B cell (primary cell): ENCODE measurements at regions not wholly inside any gene's neighbourhood (a gene's known extent, or its start where the extent isn't known, plus 50 kb on each side); places are given as distances from the start of the nearest gene placed in this dataset.

Source experiments
- ATAC-seq: fragments of 200-7000 bp; cut with Tn5 transposase; one replicate; pipeline ENCODE4 v1.10.0; 2021; ENCODE audit warnings: low read depth, mild to moderate bottlenecking, moderate number of reproducible peaks, moderate library complexity
- CTCF ChIA-PET: fragments of 350-600 bp; sonication (Branson Sonifier 250); formaldehyde crosslinking; loops from one replicate; lab custom pipeline; 2021; ENCODE audit warnings: antibody characterized with exemption, inconsistent platforms; lab: Charles Lee
- POLR2A ChIA-PET: fragments of 350-600 bp; sonication (Branson Sonifier 250); formaldehyde crosslinking; loops from one replicate; lab custom pipeline; 2021; ENCODE audit warnings: antibody characterized with exemption; lab: Charles Lee
- DNase-seq: peaks from one replicate; pipeline ENCODE4 v3.0.0; 2013
- H2AFZ ChIP-seq: 2 replicates; pipeline ENCODE4 v1.6.1; 2012; ENCODE audit warnings: mild to moderate bottlenecking, low read depth, low read length; ENCODE audit not compliant: insufficient read depth, poor library complexity, severe bottlenecking
- H3K27ac ChIP-seq, 2 donors: 1 replicate in 1 of 2; 2 replicates in 1 of 2; pipeline ENCODE4 v1.5.1; 2012 to 2013; ENCODE audit warnings: low read length in 2 of 2, mild to moderate bottlenecking in 2 of 2, moderate library complexity in 1 of 2
- H3K27me3 ChIP-seq, 4 experiments: fragments of 200-600 bp in 1 of 4; sonication (generic) in 1 of 4; replicated peaks in 1 of 4; 1 replicate in 2 of 4; 2 replicates in 2 of 4; pipeline versions ENCODE4 v1.6.1 to v1.7.0; 2013 to 2016; ENCODE audit warnings: low read length in 3 of 4, mild to moderate bottlenecking in 2 of 4, mixed read lengths in 1 of 4, moderate library complexity in 1 of 4; ENCODE audit not compliant: insufficient read depth in 4 of 4, control insufficient read depth in 3 of 4; ENCODE audit errors: control extremely low read depth in 1 of 4
- H3K36me3 ChIP-seq, 2 experiments: replicated peaks in 1 of 2; 1 replicate in 1 of 2; 2 replicates in 1 of 2; pipeline versions ENCODE4 v1.6.1 to v1.7.1; 2013; ENCODE audit warnings: low read length in 1 of 2; ENCODE audit not compliant: insufficient read depth in 2 of 2, control insufficient read depth in 1 of 2; ENCODE audit errors: control extremely low read depth in 1 of 2, extremely low read depth in 1 of 2
- H3K4me1 ChIP-seq, 2 donors: fragments of 200-600 bp in 1 of 2; sonication (generic) in 1 of 2; 1 replicate in 1 of 2; 2 replicates in 1 of 2; pipeline versions ENCODE4 v1.5.1 to v1.6.1; 2013 to 2017; ENCODE audit warnings: low read length in 2 of 2; ENCODE audit not compliant: control insufficient read depth in 2 of 2, insufficient read depth in 2 of 2
- H3K4me2 ChIP-seq: replicated peaks from 2 replicates; pipeline ENCODE3; 2012; ENCODE audit warnings: mild to moderate bottlenecking, low read depth, low read length; ENCODE audit not compliant: poor library complexity, severe bottlenecking
- H3K4me3 ChIP-seq, 5 experiments: fragments of 200-600 bp in 1 of 5; sonication (generic) in 1 of 5; 1 replicate in 3 of 5; 2 replicates in 2 of 5; pipeline versions ENCODE4 v1.5.1 to v1.7.0; 2011 to 2016; ENCODE audit warnings: low read length in 4 of 5, mild to moderate bottlenecking in 4 of 5, low read depth in 2 of 5, control low read depth in 1 of 5, moderate library complexity in 1 of 5; ENCODE audit not compliant: insufficient read depth in 1 of 5; ENCODE audit errors: control extremely low read depth in 1 of 5, extremely low read depth in 1 of 5
- H3K79me2 ChIP-seq: fragments of 200-600 bp; sonication (generic); one replicate; pipeline ENCODE4 v1.6.0; 2016; ENCODE audit warnings: low read length; ENCODE audit not compliant: control insufficient read depth, insufficient read depth
- H3K9ac ChIP-seq: fragments of 200-600 bp; sonication (generic); 2 replicates; pipeline ENCODE4 v1.6.1; 2017; ENCODE audit warnings: mild to moderate bottlenecking, low read length, moderate library complexity
- H3K9me3 ChIP-seq, 3 donors: one replicate each; pipeline versions ENCODE4 v1.6.1 to v1.7.1; 2013; ENCODE audit warnings: low read length in 2 of 3; ENCODE audit not compliant: control insufficient read depth in 2 of 3, insufficient read depth in 1 of 3; ENCODE audit errors: control extremely low read depth in 1 of 3
- H4K20me1 ChIP-seq: 2 replicates; pipeline ENCODE4 v1.6.0; 2012; ENCODE audit warnings: mild to moderate bottlenecking, low read length; ENCODE audit not compliant: insufficient read depth, control insufficient read depth, poor library complexity, severe bottlenecking
- H3K27ac Mint-ChIP-seq: one replicate; pipeline ENCODE4 v1.8.0; 2021; ENCODE audit warnings: mixed read lengths
- H3K27me3 Mint-ChIP-seq: one replicate; pipeline ENCODE4 v1.8.0; 2021; ENCODE audit warnings: mixed read lengths
- H3K4me1 Mint-ChIP-seq: one replicate; pipeline ENCODE4 v1.8.0; 2021; ENCODE audit warnings: mixed read lengths
- H3K4me3 Mint-ChIP-seq: one replicate; pipeline ENCODE4 v1.8.0; 2021; ENCODE audit warnings: mixed read lengths
- H3K9me3 Mint-ChIP-seq: one replicate; pipeline ENCODE4 v1.8.0; 2022; ENCODE audit warnings: mixed read lengths; ENCODE audit not compliant: insufficient read depth
- CTCF ChIP-seq: fragments of 200-600 bp; IDR thresholded peaks from one replicate; pipeline ENCODE4 v1.8.0; 2022; ENCODE audit warnings: antibody characterized with exemption, mild to moderate bottlenecking
- EZH2 ChIP-seq: IDR thresholded peaks from 2 replicates; pipeline ENCODE4 v1.6.1; 2012; ENCODE audit warnings: borderline replicate concordance, low read depth, mild to moderate bottlenecking, moderate library complexity, low read length; ENCODE audit not compliant: insufficient read depth, poor library complexity, severe bottlenecking
- WGBS: methylation state at CpG from one replicate; pipeline ENCODE4 v1.1.5; 2013; ENCODE audit warnings: missing lambda C conversion rate; ENCODE audit not compliant: insufficient coverage; 5-methylcytosine and 5-hydroxymethylcytosine counted together
- intact Hi-C: fragments of 100-400 bp; cut with micrococcal nuclease; formaldehyde crosslinking; loops from one replicate; pipeline ENCODE4 v1.10.0; 2022

GRCh38 chr14:87080146-87080545, 912.8 kb downstream of the GALC start:
- Mint-ChIP-seq H3K4me3 (no peak overlapping the region), H3K27me3 (no peaks in the 10 kb centered on the region), H3K4me1 (no peaks in the 10 kb centered on the region), H3K9me3 (peaks cover 6% of the 10 kb centered on the region), H3K27ac (no peak overlapping the region)
- 90% methylated on average over 6 of the region's 7 CpGs for WGBS
- Histone ChIP-seq H3K36me3 (no peaks in the 10 kb centered on the region), H3K4me2 (no peak overlapping the region), H3K27ac (no peak overlapping the region), H2AFZ (no peak overlapping the region), H4K20me1 (no peaks in the 10 kb centered on the region), H3K27me3 (no peaks in the 10 kb centered on the region), H3K9me3 (peaks cover 0 to 2% (median 2%) of the 10 kb centered on the region in 3 donors), H3K9ac (no peak overlapping the region), H3K4me3 (no peak overlapping the region), H3K79me2 (no peaks in the 10 kb centered on the region), H3K4me1 (no peaks in the 10 kb centered on the region)
- no peak for TF ChIP-seq EZH2
- no peak for TF ChIP-seq CTCF
- ATAC-seq (no peak), DNase-seq (no peak)
- intact Hi-C loops: no loop called here
- POLR2A ChIA-PET: no interaction called here
- CTCF ChIA-PET: no interaction called here

GRCh38 chr14:87079416-87079815, 913.6 kb downstream of the GALC start:
- POLR2A ChIA-PET: no interaction called here

More at GRCh38 chr14:87079416-87079815, 913.6 kb downstream of the GALC start:
- Histone ChIP-seq H3K4me3 (no peak overlapping the region), H3K4me1 (no peaks in the 10 kb centered on the region), H2AFZ (no peak overlapping the region), H3K36me3 (no peaks in the 10 kb centered on the region), H3K9ac (no peak overlapping the region), H3K4me2 (no peak overlapping the region), H3K27me3 (no peaks in the 10 kb centered on the region), H3K79me2 (no peaks in the 10 kb centered on the region), H4K20me1 (no peaks in the 10 kb centered on the region), H3K9me3 (peaks cover 0 to 2% (median 2%) of the 10 kb centered on the region in 3 donors), H3K27ac (no peak overlapping the region)
- 90% methylated on average over 5 of the region's 6 CpGs for WGBS
- Mint-ChIP-seq H3K4me3 (no peak overlapping the region), H3K27ac (no peak overlapping the region), H3K9me3 (peaks cover 6% of the 10 kb centered on the region), H3K27me3 (no peaks in the 10 kb centered on the region), H3K4me1 (no peaks in the 10 kb centered on the region)
- DNase-seq: no peak
- CTCF ChIA-PET: no interaction called here
- intact Hi-C loops: no loop called here
- TF ChIP-seq EZH2 (no peak), CTCF (no peak)
- ATAC-seq: no peak
